Gastrocnemius medialis (tissue), 4 donors: ENCODE measurements at regions not wholly inside any gene's neighbourhood (a gene's known extent, or its start where the extent isn't known, plus 50 kb on each side); places are given as distances from the start of the nearest gene placed in this dataset.

Source experiments
- CTCF ChIP-seq, 5 experiments: fragments of 450-650 bp in 3 of 5; fragments of 200-600 bp in 2 of 5; sonication (generic) in 2 of 5; IDR thresholded peaks in 4 of 5; conservative IDR thresholded peaks in 1 of 5; 1 replicate in 4 of 5; 2 replicates in 1 of 5; pipeline ENCODE4 v1.5.1; 2016 to 2019; ENCODE audit warnings: antibody characterized with exemption in 5 of 5, mild to moderate bottlenecking in 3 of 5, moderate library complexity in 3 of 5
- POLR2A ChIP-seq, 2 donors: fragments of 450-650 bp; IDR thresholded peaks; one replicate each; pipeline ENCODE4 v1.6.1; 2017; ENCODE audit warnings: antibody characterized with exemption in 2 of 2, mild to moderate bottlenecking in 2 of 2, moderate library complexity in 2 of 2

GRCh38 chr14:66388516-66388915, 97.7 kb upstream of the CCDC196 start:
- no peak for TF ChIP-seq CTCF (IDR thresholded peaks at IDR 0.05 in 4 of 5, conservative IDR thresholded peaks at IDR 0.05 in 1 of 5)
- TF ChIP-seq POLR2A (IDR thresholded peaks at IDR 0.05) = no peak
